ENCODE measurements at regions not wholly inside any gene's neighbourhood (a gene's known extent, or its start where the extent isn't known, plus 50 kb on each side); places are given as distances from the start of the nearest gene placed in this dataset.

DNA sequence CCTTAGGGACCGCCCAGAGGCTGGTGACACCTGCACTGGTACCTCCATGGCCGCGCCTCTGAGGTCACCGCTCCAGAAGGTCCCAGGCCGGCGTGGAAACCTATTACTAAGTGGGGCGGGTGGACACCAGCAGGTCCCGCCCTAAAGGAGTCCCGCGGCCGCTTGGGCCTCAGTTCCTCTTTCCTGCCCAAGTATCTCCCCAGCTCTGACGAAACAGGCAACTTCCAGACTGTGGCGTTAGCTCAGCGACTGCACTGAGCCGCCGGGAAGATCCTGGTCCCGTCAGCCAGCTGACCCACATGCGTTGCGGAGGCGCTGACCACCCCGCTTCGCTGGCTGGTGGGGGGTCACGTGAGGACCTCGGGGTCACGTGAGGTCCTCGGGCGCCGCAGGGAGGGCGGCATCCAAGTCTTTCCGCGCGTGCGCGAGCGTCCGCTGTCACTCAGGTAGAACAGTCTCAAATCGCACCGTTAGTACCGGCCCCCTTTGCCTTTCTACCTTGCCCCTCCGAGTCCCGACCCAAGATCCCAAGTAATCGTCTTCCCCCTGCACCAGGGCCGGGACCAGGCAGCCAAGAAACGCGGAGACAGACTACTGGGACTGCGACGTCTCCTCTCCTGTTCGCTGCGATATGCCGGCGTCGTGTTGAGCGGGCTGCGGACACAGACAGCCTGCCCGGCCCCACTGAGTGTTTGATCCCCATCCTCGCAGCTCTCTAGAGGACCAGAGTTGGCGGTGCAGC, 53.7 kb upstream of the KDM4C start:
- DNase-seq (ENCODE audit: low read depth) = peak; percentile 52

DNA sequence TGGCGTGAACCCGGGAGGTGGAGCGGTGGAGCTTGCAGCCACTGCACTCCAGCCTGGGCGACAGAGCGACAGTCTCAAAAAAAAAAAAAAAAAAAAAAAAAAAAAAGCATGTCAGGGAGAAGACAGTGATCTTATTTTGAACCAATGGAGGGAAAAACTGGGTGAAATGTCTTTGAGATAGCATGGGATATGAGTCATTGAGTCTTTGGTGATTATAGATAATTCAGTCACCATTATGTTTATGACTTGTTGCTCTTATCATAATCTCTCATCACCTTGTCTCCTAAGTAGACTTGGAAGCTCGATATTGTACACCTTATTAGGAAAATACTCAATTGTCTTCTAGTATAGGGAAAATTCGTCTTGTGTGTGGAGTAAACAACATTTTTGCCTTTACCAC, 55.1 kb upstream of the KDM4C start:
- DNase-seq (ENCODE audit: low read depth) = no peak

DNA sequence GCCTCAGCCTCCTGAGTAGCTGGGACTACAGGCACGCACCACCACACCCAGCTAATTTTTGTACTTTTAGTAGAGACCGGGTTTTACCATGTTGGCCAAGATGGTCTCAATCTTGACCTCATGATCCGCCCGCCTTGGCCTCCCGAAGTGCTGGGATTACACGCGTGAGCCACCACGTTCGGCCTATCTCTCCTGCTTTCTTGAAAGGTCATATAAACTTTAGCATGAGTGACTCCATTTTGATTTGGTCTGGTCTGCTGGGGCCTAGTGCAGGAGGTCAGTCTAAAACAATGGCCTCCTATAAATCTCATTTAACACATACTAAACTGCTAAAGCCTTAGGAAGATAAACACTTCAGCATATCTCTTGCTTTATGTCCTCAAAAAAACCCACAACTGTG, 50.6 kb upstream of the GLDC start:
- DNase-seq (ENCODE audit: low read depth) = no peak

DNA sequence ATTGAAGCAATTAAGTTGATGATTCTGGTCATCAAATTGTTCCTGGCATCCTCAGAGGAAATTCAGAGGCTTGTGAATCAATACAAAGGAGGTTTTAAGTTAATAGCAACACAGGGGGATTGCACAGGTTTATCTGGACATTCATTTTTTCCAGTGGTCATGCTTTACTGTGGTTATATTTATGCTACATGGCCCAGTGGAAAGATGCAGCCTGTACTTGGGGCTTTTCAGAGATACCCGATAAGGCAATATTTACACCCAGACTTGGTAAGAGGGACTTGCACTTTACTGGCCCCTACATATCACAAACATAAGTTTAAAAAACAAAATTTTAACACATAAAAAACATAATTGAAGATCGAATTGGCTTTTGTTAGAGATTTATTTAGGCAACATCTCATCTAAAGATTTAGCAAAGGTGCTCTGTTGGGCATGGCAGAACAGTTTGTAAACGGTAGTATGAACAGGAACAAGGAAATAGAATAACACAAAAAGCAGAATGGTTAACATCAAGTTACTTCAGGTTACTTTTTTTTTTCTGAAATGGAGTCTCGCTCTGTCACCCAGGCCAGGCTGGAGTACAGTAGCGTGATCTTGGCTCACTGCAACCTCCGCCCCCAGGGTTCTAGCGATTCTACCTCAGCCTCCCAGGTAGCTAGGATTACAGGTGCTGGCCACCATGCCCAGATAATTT, 49.7 kb upstream of the GLDC start:
- no peak for DNase-seq (ENCODE audit: low read depth)

Data from LHCN-M2 (cell line).